Effector CD4-positive, alpha-beta T cell (primary cell): ENCODE measurements at regions not wholly inside any gene's neighbourhood (a gene's known extent, or its start where the extent isn't known, plus 50 kb on each side); places are given as distances from the start of the nearest gene placed in this dataset.

ENCODE experiments used
- DNase-seq: peaks from one replicate; pipeline ENCODE4 v3.0.0-alpha.2; 2020

GRCh38 chr5:153147891-153148623, 342.4 kb upstream of the GRIA1 start:
- no peak for DNase-seq

- no peak for DNase-seq
These were observed 341.9 kb upstream of the GRIA1 start for GRCh38 chr5:153148624-153148976.

DNA sequence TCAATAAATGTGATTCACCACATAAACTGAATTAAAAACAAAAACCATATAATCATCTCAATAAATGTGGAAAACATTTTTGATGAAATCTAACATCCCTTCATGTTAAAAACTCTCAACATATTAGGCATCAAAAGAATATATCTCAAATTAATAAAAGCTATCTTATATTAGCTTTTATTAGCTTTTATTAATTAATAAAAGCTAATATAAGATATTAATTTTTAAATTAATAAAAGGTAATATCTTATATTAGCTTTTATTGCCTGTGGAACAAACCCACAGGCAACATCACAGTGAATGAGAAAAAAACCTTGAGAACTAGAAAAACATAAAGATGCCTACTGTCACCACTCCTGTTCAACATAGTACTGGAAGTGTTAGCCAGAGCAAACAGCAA, 338.9 kb upstream of the GRIA1 start:
- DNase-seq = no peak

DNA sequence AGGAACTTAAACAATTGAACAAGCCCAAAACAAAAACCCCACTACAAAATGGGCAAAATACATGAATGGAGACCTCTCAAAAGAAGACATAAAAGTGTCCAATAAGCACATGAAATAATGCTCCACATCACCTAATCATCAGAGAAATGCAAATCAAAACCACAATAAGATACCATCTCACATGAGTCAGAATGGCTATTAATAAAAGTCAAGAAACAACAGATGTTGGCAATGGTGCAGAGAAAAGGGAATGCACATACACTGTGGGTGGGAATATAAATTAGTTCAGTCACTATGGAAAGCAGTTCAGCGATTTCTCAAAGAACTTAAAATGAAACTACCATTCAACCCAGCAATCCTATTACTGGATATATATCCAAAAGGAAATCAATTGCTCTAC, 337.4 kb upstream of the GRIA1 start:
- no peak for DNase-seq

- no peak for DNase-seq
These were observed 333.3 kb upstream of the GRIA1 start for GRCh38 chr5:153157156-153157555.

DNA sequence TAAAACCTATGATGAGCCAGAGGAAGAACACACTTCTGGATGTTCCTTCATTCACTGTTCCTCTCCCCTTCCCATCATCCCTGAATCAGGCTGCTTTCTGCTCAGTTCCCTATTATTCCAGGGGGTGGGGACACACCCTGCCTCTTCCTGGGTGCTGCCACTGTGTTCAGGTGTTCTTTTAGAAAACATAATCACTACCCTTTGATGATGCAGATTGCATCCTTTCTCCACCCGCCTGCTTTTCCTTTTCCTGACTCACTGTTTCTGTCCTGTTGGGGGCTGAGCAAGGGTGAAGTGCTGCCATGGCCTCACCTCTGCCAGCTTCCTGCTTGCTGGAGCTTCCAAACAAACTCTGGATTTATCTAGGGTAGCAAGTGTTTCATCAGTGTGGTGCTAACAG, 331.9 kb upstream of the GRIA1 start:
- DNase-seq = no peak

DNA sequence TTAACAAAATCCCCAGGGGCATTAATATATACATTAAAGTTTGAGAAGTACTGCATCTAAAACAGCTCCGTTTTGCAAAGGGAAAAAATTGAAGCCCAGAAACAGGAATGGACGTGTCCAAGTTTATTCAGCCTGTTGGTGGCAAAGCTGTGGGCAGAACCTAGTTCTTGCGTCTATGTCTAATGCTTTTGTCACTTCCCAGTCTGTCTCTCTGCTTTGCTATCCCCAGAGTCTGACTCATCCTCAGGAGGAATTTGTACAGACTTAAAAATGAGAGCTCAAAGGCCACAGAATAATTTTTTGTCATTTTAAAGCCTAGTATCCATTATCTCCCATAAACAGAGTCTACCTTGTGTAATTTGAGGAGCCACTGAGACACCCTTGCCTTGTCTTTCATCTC, 330.9 kb upstream of the GRIA1 start:
- DNase-seq = no peak

DNA sequence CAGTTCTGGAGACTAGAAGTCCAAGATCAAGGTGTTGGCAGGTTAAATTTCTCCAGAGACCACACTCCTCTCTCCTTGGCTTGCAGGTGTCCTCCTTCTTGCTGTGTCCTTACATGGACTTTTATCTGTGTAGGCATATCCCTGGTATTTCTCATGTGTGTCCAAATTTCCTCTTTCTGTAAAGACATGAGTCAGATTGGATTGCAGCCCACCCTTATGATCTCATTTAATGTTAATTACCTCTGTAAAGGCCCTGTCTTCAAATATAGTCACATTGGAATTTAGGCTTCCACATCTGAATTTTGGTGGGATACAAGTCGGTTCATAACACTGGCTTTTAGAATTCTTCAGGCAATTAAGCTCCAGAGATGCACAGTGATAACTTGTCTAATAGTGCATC, 322.2 kb upstream of the GRIA1 start:
- no peak for DNase-seq

- no peak for DNase-seq
These were observed 303.0 kb upstream of the GRIA1 start for GRCh38 chr5:153187503-153187902.

DNA sequence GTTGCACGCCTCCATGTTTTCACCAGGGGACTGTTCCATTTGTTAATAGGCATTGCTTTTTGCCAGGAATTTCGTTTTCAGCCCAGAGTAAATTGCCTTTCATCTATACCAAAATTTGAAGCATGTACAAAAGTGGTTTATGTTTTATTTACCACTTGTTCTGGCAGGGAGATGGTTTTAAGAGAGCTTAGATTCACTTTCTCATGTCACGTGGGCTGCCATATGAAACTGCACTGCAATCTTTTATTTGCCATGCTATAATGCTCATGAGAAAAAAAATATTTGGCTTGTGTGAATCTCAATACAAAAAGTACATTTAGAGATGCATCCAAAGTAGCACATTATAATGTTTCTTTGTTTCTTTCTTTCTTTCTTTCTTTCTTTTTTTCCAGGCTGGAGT, 284.1 kb upstream of the GRIA1 start:
- DNase-seq = no peak

DNA sequence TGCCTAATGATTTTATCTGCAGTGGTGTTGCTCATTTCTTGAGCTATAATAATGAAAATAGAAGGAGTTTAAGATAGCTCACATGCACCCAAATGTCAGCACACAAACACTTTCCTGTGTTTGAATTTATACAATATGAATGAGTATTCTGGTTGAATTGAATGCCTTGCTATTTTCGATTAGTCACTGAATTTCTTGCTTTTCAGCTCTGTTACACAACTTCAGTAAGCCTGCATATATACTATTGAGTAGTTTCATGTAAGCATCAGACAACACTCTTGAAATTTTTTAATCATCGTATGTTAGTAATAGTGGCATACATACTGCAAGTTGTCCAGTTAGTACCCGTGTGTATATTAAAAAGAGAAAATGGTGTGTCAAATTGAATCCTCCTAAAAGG, 281.5 kb upstream of the GRIA1 start:
- no peak for DNase-seq

DNA sequence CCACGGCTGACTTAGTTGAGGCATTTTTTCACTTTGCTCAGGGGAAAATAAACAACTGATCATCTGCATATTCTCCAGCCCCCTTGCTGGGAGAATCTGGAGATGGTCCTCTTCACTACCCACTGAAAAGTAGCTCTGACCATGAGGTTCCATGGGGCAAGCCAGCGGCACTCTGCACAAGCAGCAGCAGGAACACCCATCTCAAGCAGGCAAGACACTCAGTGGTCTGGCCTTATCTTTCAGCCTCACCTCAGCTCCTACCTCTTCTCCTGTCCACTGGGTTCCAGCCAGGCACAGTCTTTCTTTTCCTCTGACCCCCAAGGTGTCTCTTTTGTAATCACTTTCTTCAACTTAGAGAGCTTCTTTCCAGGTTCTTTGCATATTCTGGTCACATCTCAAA, 280.8 kb upstream of the GRIA1 start:
- no peak for DNase-seq

DNA sequence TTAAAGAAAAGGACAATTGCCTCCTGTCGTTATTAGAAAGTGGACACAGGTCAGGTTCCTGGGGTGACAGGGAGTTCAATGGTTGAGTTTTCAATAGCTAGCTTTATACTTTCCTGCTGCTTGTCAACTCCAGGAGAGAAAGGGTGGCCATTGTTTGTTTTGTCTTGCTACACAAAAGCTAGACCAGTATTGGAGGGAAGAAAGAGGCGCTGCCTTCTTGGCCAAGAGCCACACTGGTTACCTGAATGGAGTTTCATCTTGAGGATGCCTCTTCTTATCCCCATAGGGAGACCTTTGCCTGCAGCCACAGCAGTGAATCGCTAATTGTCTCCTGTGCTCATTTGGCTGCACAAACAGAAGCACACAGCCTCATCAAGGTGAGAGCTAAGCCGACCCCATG, 279.4 kb upstream of the GRIA1 start:
- no peak for DNase-seq

- DNase-seq = no peak
These were observed 278.0 kb upstream of the GRIA1 start for GRCh38 chr5:153212471-153212870.

DNA sequence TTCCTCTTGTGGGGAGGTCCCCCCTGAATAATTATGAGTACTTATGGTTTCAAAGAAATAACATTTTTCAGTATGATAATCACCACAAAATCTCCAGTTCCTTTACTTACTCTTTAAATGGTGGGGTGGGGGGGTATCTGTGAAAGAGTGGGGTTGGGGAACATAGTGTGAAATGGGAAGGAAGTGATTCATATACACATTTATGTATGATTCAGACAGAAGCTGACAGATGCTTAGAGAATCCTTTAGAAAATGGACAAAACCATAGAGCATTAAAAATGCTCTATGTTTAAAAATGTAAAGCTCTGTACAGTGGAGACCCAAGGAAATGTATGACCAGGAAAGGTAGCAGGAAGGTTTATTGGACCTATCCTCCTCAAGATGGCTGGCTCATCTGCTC, 267.5 kb upstream of the GRIA1 start:
- DNase-seq = no peak

DNA sequence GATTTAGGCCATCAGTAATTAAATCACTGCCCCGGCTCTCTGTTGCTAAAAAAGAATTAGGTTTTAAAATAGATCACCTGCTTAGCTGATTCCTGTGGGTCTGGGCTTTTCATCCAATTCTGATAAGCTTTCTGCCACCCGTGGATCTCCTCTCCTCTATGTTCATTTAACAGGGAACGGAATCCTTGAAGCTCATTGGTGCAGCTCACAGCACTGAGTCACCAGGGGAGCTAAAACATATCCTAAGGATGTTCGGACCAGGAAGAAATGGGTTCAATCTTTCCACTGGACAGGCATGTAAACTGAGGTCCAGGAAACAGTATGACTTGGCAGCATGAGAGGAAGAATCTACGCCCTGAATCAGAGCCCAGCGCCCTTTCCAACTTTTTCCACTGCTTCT, 267.1 kb upstream of the GRIA1 start:
- DNase-seq = no peak

GRCh38 chr5:153224651-153225050, 265.8 kb upstream of the GRIA1 start:
- DNase-seq = no peak

- no peak for DNase-seq
These were observed 256.5 kb upstream of the GRIA1 start for GRCh38 chr5:153233933-153234332.

DNA sequence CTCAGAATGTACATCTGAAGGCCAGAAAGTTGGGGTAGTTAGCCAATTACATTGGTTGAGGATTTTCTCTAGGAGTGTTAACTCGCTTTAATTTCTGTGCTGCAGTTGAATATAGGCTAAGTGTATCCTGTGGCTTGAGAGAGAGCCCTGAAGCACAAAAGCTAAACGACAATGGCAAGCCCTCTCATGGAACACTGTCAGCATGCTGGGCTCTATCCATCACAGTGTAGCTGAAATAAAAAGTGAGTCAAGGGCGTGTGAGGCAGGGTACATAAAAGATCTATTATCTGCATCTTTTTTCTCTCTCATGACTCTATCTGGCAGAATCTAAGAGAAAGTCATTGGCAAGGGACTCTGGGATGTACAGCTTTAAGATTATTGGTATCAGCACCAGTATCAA, 254.2 kb upstream of the GRIA1 start:
- no peak for DNase-seq

DNA sequence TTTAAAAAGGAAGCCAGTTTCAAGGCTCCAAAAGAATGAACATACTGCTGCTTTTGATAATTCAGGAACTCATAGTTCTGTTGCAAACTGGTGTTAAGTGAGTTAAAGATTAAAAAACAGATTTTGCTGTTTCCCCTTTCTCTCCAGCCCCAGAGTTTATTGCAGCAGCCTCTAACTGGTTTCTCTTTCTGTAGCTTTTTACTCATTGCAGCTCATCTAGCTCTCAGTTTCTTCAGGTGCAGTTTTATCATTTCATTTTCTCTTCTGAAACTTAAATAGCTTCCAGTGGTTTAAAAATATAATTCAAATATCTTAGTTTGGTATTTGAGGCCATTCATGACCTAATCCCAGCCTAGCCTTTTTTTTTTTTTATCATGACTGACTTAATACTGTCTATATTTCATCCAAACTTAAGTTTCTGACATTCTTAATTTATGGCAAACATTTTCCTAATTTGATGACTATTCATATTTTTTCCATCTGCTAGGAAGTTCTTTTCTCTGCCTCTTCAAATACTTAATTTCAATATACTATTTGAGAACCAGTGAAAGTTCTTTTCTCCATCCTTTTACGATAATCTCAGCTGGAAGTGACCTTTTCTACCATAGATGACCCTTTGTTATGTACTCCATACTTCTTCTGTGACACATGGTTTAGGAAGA, 252.7 kb upstream of the GRIA1 start:
- no peak for DNase-seq

DNA sequence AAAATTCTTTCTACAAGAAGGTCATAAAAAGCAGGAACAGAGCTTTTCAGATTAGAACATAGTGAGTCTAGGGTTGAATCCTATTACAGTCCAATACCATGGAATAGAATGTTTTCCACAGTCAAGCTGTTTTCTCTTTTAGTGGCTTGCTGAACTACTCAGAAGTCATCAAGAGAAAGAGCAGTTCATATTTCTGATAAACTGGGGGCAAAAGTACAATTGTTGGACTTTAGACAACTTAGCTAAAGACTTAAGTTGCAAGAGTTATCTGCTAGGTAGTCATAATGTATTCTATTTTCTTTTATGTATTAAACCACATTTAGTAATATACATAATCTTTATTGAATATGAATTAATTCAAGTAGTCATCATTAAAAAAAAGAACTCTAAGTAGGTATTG, 233.1 kb upstream of the GRIA1 start:
- DNase-seq = no peak

DNA sequence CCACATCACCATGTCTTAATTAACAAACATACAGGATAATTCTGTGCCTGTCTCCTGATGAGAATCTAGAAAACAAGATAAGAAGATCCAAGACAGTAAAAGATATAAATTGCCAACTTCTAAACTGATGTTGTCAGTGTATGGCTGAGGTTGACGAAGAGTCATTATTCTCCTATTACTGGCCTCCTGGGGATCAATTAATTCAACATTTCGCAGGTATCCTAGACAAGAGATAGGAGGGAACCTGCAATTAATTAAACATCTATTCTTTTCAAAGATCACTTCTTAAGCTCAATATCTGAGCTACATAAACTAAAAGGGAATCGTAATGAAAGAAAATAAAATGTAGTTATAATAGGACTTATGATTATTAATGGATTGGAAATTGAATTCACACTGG, 232.0 kb upstream of the GRIA1 start:
- DNase-seq = no peak

- no peak for DNase-seq
These were observed 223.0 kb upstream of the GRIA1 start for GRCh38 chr5:153267506-153267905.

DNA sequence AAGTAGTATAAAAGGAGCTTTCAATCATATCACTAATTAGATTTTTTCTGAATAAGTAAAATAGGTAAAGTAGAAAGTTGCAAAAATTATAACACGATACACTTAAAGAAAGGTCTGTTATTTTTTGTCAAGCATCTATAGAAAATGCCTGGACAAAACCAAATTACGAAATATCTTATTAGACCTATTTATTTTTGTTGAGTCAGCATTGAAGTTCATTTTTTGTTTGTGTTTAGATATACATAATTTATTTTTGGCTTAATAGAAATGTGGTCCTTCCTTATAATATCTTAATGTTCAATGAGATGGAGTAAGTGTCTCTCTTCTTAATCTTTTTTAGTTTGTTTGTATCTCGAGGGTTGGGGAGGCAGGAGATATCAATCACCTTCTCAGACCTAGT, 214.8 kb upstream of the GRIA1 start:
- DNase-seq = no peak

GRCh38 chr5:153276151-153276550, 214.3 kb upstream of the GRIA1 start:
- no peak for DNase-seq
